Neural progenitor cell (in vitro differentiated cells): ENCODE measurements at regions not wholly inside any gene's neighbourhood (a gene's known extent, or its start where the extent isn't known, plus 50 kb on each side); places are given as distances from the start of the nearest gene placed in this dataset.

Experiments
- EZH2phosphoT487 ChIP-seq: fragments of 200-600 bp; sonication (generic); IDR thresholded peaks from 2 replicates; pipeline ENCODE4 v1.6.1; 2017; ENCODE audit warnings: antibody characterized with exemption
- TF ChIP-seq, protein P1 (sequence below): fragments of 200-600 bp; sonication (generic); IDR thresholded peaks from 2 replicates; pipeline ENCODE4 v1.5.1; 2017; ENCODE audit warnings: antibody characterized with exemption, mild to moderate bottlenecking

DNA sequence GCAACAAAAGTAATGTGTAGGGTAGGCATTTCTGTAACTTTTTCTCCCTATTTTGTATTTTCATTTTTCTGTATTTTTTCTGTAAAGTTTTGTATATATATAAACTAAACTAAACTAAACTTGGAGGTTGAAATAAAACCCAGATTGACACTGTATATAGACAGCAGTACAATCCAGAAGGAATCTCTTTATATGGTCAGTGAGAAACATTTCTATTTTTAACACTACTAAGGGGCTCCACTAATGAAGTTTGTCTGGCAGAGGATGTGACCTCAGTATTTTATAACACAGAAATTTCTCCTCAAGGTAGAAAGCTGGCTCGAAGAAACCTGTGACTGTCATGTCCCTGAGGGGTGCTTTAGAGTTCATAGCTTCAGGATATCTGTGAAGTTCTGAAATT, 959.2 kb downstream of the ADGRL3 start:
- TF ChIP-seq EZH2phosphoT487 = no peak
- TF ChIP-seq, protein P1, sequence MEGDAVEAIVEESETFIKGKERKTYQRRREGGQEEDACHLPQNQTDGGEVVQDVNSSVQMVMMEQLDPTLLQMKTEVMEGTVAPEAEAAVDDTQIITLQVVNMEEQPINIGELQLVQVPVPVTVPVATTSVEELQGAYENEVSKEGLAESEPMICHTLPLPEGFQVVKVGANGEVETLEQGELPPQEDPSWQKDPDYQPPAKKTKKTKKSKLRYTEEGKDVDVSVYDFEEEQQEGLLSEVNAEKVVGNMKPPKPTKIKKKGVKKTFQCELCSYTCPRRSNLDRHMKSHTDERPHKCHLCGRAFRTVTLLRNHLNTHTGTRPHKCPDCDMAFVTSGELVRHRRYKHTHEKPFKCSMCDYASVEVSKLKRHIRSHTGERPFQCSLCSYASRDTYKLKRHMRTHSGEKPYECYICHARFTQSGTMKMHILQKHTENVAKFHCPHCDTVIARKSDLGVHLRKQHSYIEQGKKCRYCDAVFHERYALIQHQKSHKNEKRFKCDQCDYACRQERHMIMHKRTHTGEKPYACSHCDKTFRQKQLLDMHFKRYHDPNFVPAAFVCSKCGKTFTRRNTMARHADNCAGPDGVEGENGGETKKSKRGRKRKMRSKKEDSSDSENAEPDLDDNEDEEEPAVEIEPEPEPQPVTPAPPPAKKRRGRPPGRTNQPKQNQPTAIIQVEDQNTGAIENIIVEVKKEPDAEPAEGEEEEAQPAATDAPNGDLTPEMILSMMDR = no peak
